ENCODE measurements at regions not wholly inside any gene's neighbourhood (a gene's known extent, or its start where the extent isn't known, plus 50 kb on each side); places are given as distances from the start of the nearest gene placed in this dataset.

DNA sequence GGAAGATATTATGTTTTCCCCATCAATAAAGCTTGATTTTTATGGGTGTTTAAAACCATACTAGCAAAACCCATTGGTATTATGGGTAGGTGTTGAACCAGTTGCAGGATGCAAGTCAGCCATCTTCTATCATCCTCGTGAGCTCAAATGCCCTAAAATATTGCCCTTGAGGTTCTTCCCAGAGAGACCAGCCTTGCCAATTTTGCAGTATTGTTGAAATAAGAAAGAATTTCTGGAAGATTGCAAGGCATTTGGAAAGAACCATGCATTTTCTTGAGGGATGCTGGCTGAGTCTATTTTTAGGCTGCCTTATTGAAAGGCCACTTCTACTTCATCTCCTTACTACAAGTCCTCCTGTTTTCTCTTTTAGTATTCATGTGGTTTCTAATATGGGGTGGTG, 60.9 kb upstream of the SOD3 start:
- Histone ChIP-seq H3K4me3 (no peak overlapping the region), H3K27ac (no peak overlapping the region), H3K4me1 (no peaks in the 10 kb centered on the region), H3K36me3 (no peaks in the 10 kb centered on the region), H3K9me3 (no peaks in the 10 kb centered on the region), H3K27me3 (no peaks in the 10 kb centered on the region)
- in situ Hi-C loops (cut with MboI; ENCODE audit: low pct_ligation_motif_present in 1 of 4, low pct_unique_long_range_greater_than_20kb in 1 of 4, low sequenced_read_pairs in 3 of 4): no loop called here
- TF ChIP-seq POLR2AphosphoS5 (IDR thresholded peaks at IDR 0.05) (no peak), POLR2A (IDR thresholded peaks at IDR 0.05) (no peak), EP300 (IDR thresholded peaks at IDR 0.05; ENCODE audit: low read depth) (no peak)
- TF ChIP-seq, protein P1, sequence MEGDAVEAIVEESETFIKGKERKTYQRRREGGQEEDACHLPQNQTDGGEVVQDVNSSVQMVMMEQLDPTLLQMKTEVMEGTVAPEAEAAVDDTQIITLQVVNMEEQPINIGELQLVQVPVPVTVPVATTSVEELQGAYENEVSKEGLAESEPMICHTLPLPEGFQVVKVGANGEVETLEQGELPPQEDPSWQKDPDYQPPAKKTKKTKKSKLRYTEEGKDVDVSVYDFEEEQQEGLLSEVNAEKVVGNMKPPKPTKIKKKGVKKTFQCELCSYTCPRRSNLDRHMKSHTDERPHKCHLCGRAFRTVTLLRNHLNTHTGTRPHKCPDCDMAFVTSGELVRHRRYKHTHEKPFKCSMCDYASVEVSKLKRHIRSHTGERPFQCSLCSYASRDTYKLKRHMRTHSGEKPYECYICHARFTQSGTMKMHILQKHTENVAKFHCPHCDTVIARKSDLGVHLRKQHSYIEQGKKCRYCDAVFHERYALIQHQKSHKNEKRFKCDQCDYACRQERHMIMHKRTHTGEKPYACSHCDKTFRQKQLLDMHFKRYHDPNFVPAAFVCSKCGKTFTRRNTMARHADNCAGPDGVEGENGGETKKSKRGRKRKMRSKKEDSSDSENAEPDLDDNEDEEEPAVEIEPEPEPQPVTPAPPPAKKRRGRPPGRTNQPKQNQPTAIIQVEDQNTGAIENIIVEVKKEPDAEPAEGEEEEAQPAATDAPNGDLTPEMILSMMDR (IDR thresholded peaks at IDR 0.05): no peak
- WGBS, 2 donors (ENCODE audit: low coverage in 1 of 2): 67 to 100% methylated on average over 1 of the region's 1 CpG
- intact Hi-C loops (cut with DNase I; ENCODE audit: low total_unique reads): loop anchor here (5.0 kb wide), 2 partner anchors 407 to 1387 kb away; no protein-coding TSS in a partner anchor
- DNase-seq: no peak

DNA sequence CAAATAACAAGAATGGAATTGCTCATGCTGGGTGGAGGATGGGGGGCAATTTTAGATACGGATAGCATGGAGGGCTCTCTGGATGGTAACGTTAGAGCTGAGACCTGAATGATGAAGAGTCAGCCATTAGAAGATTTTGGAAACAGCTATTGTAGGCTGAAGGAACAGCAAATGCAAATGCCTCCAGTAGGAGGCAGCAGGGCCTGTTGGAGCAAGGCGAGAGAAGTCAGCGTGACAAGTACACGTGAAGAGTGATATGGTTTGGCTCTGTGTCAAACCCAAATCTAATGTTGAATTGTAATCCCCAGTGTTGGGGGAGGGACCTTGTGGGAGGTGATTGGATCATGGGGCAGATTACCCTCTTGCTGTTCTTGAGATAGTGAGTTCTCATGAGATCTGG, 59.3 kb upstream of the SOD3 start:
- Histone ChIP-seq H3K4me3 (no peak overlapping the region), H3K27me3 (no peaks in the 10 kb centered on the region), H3K9me3 (no peaks in the 10 kb centered on the region), H3K36me3 (no peaks in the 10 kb centered on the region), H3K27ac (no peak overlapping the region), H3K4me1 (no peaks in the 10 kb centered on the region)
- TF ChIP-seq EP300 (IDR thresholded peaks at IDR 0.05; ENCODE audit: low read depth): no peak
- no peak for TF ChIP-seq POLR2A (IDR thresholded peaks at IDR 0.05)
- TF ChIP-seq, protein P1 (IDR thresholded peaks at IDR 0.05): peak; percentile 15 to 42 (median 27)
- no peak for TF ChIP-seq POLR2AphosphoS5 (IDR thresholded peaks at IDR 0.05)
- in situ Hi-C loops (cut with MboI; ENCODE audit: low pct_ligation_motif_present in 1 of 4, low pct_unique_long_range_greater_than_20kb in 1 of 4, low sequenced_read_pairs in 3 of 4): no loop called here
- 62 to 65% methylated on average over 5 of the region's 5 CpGs for WGBS, 2 donors (ENCODE audit: low coverage in 1 of 2)
- peak; percentile 17 for DNase-seq
- intact Hi-C loops (cut with DNase I; ENCODE audit: low total_unique reads): no loop called here

DNA sequence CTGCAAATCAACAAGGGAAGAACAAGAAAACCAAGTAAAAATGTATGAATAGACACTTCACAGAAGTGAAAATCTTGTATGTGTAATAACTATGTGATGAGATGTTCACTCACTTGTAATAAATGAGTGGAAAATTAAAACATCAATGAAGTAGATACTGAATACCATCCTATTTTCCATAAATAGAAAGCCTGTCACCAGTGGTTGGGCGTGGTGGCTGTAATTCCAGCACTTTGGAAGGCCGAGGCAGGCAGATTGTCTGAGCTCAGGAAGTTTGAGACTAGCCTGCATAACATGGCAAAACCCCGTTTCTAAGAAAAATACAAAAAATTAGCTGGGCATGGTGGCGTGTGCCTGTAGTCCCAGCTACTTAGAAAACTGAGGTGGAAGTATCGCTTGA, 53.5 kb upstream of the SOD3 start:
- Histone ChIP-seq H3K27me3 (no peaks in the 10 kb centered on the region), H3K36me3 (no peaks in the 10 kb centered on the region), H3K9me3 (no peaks in the 10 kb centered on the region), H3K4me3 (no peak overlapping the region), H3K27ac (peak overlapping the region in 3 of 4 donors; percentile 29 to 47 (median 30)), H3K4me1 (peaks cover 0 to 21% (median 3%) of the 10 kb centered on the region in 4 donors)
- peak; percentile 15 for DNase-seq
- in situ Hi-C loops (cut with MboI; ENCODE audit: low pct_ligation_motif_present in 1 of 4, low pct_unique_long_range_greater_than_20kb in 1 of 4, low sequenced_read_pairs in 3 of 4): no loop called here
- 53 to 75% methylated on average over 5 of the region's 5 CpGs for WGBS, 2 donors (ENCODE audit: low coverage in 1 of 2)
- TF ChIP-seq POLR2A (IDR thresholded peaks at IDR 0.05) (no peak), POLR2AphosphoS5 (IDR thresholded peaks at IDR 0.05) (no peak), EP300 (IDR thresholded peaks at IDR 0.05; ENCODE audit: low read depth) (no peak)
- TF ChIP-seq, protein P1 (IDR thresholded peaks at IDR 0.05): no peak
- intact Hi-C loops (cut with DNase I; ENCODE audit: low total_unique reads): no loop called here

DNA sequence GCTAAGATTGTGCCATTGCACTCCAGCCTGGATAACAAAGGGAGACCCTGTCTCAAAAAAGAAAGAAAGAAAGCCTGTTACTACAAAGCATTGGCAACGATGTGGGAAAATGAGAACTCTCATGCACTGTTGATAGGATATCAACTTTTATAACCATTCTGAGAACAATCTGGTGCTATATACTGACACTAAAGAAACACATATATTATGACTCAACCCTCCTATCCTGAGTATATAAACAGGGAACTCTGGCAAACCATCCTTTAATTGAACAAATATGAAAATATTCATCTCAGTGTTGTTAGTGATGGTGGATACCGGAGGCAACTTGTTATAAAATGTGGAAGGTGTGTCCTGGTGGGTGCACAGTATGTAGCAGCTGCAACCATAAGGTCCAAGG, 53.0 kb upstream of the SOD3 start:
- TF ChIP-seq, protein P1 (IDR thresholded peaks at IDR 0.05): no peak
- no peak for TF ChIP-seq EP300 (IDR thresholded peaks at IDR 0.05; ENCODE audit: low read depth)
- TF ChIP-seq POLR2AphosphoS5 (IDR thresholded peaks at IDR 0.05): no peak
- no peak for TF ChIP-seq POLR2A (IDR thresholded peaks at IDR 0.05)
- Histone ChIP-seq H3K4me1 (peaks cover 0 to 21% (median 3%) of the 10 kb centered on the region in 4 donors), H3K9me3 (no peaks in the 10 kb centered on the region), H3K4me3 (no peak overlapping the region), H3K27ac (peak overlapping the region in 3 of 4 donors; percentile 29 to 47 (median 30)), H3K27me3 (no peaks in the 10 kb centered on the region), H3K36me3 (no peaks in the 10 kb centered on the region)
- in situ Hi-C loops (cut with MboI; ENCODE audit: low pct_ligation_motif_present in 1 of 4, low pct_unique_long_range_greater_than_20kb in 1 of 4, low sequenced_read_pairs in 3 of 4) (no loop called here), intact Hi-C loops (cut with DNase I; ENCODE audit: low total_unique reads) (no loop called here)
- 15 to 44% methylated on average over 2 of the region's 2 CpGs for WGBS, 2 donors (ENCODE audit: low coverage in 1 of 2)
- DNase-seq: no peak

All from transverse colon (tissue), 4 donors.